Right atrium auricular region (tissue), 2 donors: ENCODE measurements at regions not wholly inside any gene's neighbourhood (a gene's known extent, or its start where the extent isn't known, plus 50 kb on each side); places are given as distances from the start of the nearest gene placed in this dataset.

Experiments
- DNase-seq: peaks from one replicate; pipeline ENCODE4 v3.0.0-alpha.2; 2019; ENCODE audit warnings: low spot score
- H3K27ac ChIP-seq, 2 donors: fragments of 200-600 bp; sonication (generic); 1 replicate in 1 of 2; 2 replicates in 1 of 2; pipeline ENCODE4 v1.5.1; 2016 to 2019
- H3K27me3 ChIP-seq, 2 donors: fragments of 200-600 bp; sonication (generic); one replicate each; pipeline versions ENCODE4 v1.5.1 to v1.6.0; 2017 to 2019
- H3K36me3 ChIP-seq: fragments of 200-600 bp; sonication (generic); one replicate; pipeline ENCODE4 v1.5.1; 2016
- H3K4me1 ChIP-seq, 2 donors: fragments of 200-600 bp; sonication (generic); one replicate each; pipeline versions ENCODE4 v1.5.1 to v1.6.0; 2017 to 2019
- H3K4me3 ChIP-seq, 2 donors: fragments of 200-600 bp; sonication (generic); 1 replicate in 1 of 2; 2 replicates in 1 of 2; pipeline ENCODE4 v1.5.1; 2017 to 2019; ENCODE audit warnings: mild to moderate bottlenecking in 1 of 2, moderate library complexity in 1 of 2
- H3K9me3 ChIP-seq, 2 donors: fragments of 200-600 bp; sonication (generic); one replicate each; pipeline ENCODE4 v1.5.1; 2019
- CTCF ChIP-seq, 2 donors: fragments of 200-600 bp; sonication (generic); IDR thresholded peaks; one replicate each; pipeline ENCODE4 v1.5.1; 2019; ENCODE audit warnings: antibody characterized with exemption in 2 of 2

- DNase-seq = no peak
- Histone ChIP-seq H3K9me3 (no peaks in the 10 kb centered on the region), H3K4me1 (no peaks in the 10 kb centered on the region), H3K27ac (no peak overlapping the region), H3K36me3 (no peaks in the 10 kb centered on the region), H3K4me3 (no peak overlapping the region), H3K27me3 (no peaks in the 10 kb centered on the region)
- no peak for TF ChIP-seq CTCF (IDR thresholded peaks at IDR 0.05)
Measured at GRCh38 chr4:31392923-31393322, 672.8 kb downstream of the PCDH7 start.

DNA sequence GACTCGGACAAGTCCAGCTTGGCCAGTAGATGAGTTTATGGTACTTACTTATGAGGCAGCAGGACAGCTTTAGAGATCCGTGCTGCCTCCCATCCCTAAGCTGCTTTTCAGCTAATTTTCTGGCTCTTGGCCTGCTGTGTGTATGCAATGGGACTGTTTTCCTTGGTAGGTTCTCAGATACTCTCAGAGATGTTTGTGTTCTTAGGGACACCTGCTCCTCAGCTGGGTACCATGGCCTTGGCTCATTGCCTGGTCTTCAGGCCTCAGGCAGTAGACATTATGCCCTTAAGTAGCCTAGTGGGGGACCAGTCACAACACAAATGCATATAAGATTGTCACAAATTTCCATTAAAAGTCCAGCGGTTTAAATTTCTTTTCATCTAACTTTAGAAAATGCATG is 688.0 kb downstream of the PCDH7 start:
- no peak for DNase-seq
- H3K27ac ChIP-seq = no peak overlapping the region
- TF ChIP-seq CTCF (IDR thresholded peaks at IDR 0.05) = no peak

DNA sequence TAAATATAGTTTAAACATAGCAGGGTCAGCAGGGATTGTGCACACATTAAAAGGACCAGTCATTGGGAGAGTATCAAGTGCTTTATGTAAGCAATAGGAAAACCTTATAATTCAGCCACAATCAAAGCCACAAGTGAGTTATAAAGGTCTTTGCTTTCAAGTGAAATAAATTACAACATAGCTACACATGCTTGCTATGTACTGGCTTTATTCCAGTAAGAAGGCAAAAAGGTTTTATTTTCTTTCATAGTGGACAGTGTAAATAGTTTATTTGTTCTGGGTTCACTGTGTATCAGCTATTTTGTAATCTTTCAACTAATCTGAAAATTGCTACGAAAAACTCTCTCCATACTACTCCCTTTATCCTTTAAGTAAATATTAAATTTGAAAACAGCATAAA is 691.4 kb downstream of the PCDH7 start:
- no peaks in the 10 kb centered on the region for H3K4me1 ChIP-seq
- no peaks in the 10 kb centered on the region for H3K9me3 ChIP-seq
- no peak overlapping the region for H3K4me3 ChIP-seq
- H3K36me3 ChIP-seq = no peaks in the 10 kb centered on the region
- no peak for DNase-seq
- no peaks in the 10 kb centered on the region for H3K27me3 ChIP-seq
- no peak for TF ChIP-seq CTCF (IDR thresholded peaks at IDR 0.05)
- H3K27ac ChIP-seq = no peak overlapping the region

More for the DNA sequence above, 688.0 kb downstream of the PCDH7 start:
- H3K36me3 ChIP-seq = no peaks in the 10 kb centered on the region
- no peaks in the 10 kb centered on the region for H3K27me3 ChIP-seq
- H3K4me3 ChIP-seq = no peak overlapping the region
- H3K9me3 ChIP-seq = no peaks in the 10 kb centered on the region
- H3K4me1 ChIP-seq = no peaks in the 10 kb centered on the region

- Histone ChIP-seq H3K27ac (no peak overlapping the region), H3K4me3 (no peak overlapping the region), H3K4me1 (no peaks in the 10 kb centered on the region), H3K27me3 (no peaks in the 10 kb centered on the region), H3K36me3 (no peaks in the 10 kb centered on the region), H3K9me3 (no peaks in the 10 kb centered on the region)
- no peak for TF ChIP-seq CTCF (IDR thresholded peaks at IDR 0.05)
- no peak for DNase-seq
Measured at GRCh38 chr4:31415629-31416028, 695.5 kb downstream of the PCDH7 start.

- DNase-seq = no peak
- no peaks in the 10 kb centered on the region for H3K36me3 ChIP-seq
- no peaks in the 10 kb centered on the region for H3K9me3 ChIP-seq
- TF ChIP-seq CTCF (IDR thresholded peaks at IDR 0.05) = no peak
- no peaks in the 10 kb centered on the region for H3K27me3 ChIP-seq
- H3K4me1 ChIP-seq = no peaks in the 10 kb centered on the region
- no peak overlapping the region for H3K4me3 ChIP-seq
- H3K27ac ChIP-seq = no peak overlapping the region
Measured at GRCh38 chr4:31416498-31416897, 696.3 kb downstream of the PCDH7 start.

DNA sequence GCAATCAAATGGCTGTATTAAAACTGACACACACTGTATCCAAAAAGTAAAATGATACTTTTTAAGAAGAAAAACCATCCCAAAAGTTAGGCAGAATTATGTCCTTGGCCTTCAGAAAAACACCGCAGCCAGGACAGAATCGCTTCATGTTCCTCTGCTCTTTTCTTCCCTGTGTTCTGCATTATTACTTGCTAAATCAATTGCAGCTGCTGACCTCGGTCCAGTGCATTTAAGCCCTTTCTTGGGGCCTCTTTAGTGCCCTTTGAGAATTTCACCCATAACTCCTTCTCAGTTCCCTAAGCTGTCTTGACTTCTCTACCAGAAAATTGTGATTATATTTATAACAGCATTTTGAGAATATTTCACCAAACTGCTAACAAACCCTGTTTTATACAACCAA is 696.9 kb downstream of the PCDH7 start:
- no peak for DNase-seq
- no peaks in the 10 kb centered on the region for H3K36me3 ChIP-seq
- no peak overlapping the region for H3K27ac ChIP-seq
- no peaks in the 10 kb centered on the region for H3K9me3 ChIP-seq
- H3K4me1 ChIP-seq = no peaks in the 10 kb centered on the region
- no peaks in the 10 kb centered on the region for H3K27me3 ChIP-seq
- H3K4me3 ChIP-seq = no peak overlapping the region
- TF ChIP-seq CTCF (IDR thresholded peaks at IDR 0.05) = no peak
